ENCODE measurements at regions not wholly inside any gene's neighbourhood (a gene's known extent, or its start where the extent isn't known, plus 50 kb on each side); places are given as distances from the start of the nearest gene placed in this dataset.

GRCh38 chr6:94095961-94096360 lies 676.6 kb upstream of the EPHA7 start:
- DNase-seq (ENCODE audit: low read depth, low spot score) (no peak), FAIRE-seq (no peak)
- no peaks in the 10 kb centered on the region for H3K9me1 ChIP-seq (replicated peaks; ENCODE audit: control insufficient read depth, extremely low read depth, insufficient read depth, low read length)
- dilution Hi-C loops (cut with MboI; ENCODE audit: extremely low pct_ligation_motif_present, low sequenced_read_pairs): no loop called here
- no peaks in the 10 kb centered on the region for H3K9me3 ChIP-seq (replicated peaks; ENCODE audit: control insufficient read depth, insufficient read depth, low read length)
- H3K4me3 ChIP-seq (replicated peaks in 1 of 3; ENCODE audit: insufficient read depth in 1 of 3, low read depth in 1 of 3, low read length in 3 of 3): no peak overlapping the region
- no peaks in the 10 kb centered on the region for H3K79me2 ChIP-seq (ENCODE audit: control insufficient read depth, insufficient read depth, low read length)
- no peaks in the 10 kb centered on the region for H3K27me3 ChIP-seq (ENCODE audit: control insufficient read depth in 2 of 2, insufficient read depth in 2 of 2, low read length in 2 of 2)
- TF ChIP-seq CTCF (IDR thresholded peaks at IDR 0.05; ENCODE audit: extremely low read depth in 1 of 2, insufficient read depth in 1 of 2, low read depth in 1 of 2, low read length in 2 of 2): no peak
- TF ChIP-seq MYC (IDR thresholded peaks at IDR 0.05; ENCODE audit: low read depth, low read length): no peak
- TF ChIP-seq FOS (IDR thresholded peaks at IDR 0.05; ENCODE audit: borderline replicate concordance, insufficient read depth, low read length): no peak
- no peak for TF ChIP-seq GATA2 (IDR thresholded peaks at IDR 0.05; ENCODE audit: insufficient read depth, insufficient read length, low read depth, low read length)
- TF ChIP-seq POLR2A (IDR thresholded peaks at IDR 0.05; ENCODE audit: low read depth, low read length): no peak
- TF ChIP-seq EZH2 (IDR thresholded peaks at IDR 0.05; ENCODE audit: borderline replicate concordance, low read depth, low read length, severe bottlenecking): no peak
- TF ChIP-seq, protein P1, sequence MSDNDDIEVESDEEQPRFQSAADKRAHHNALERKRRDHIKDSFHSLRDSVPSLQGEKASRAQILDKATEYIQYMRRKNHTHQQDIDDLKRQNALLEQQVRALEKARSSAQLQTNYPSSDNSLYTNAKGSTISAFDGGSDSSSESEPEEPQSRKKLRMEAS (IDR thresholded peaks at IDR 0.05; ENCODE audit: insufficient read depth, insufficient read length): no peak
- no peak for TF ChIP-seq POLR2AphosphoS5 (IDR thresholded peaks at IDR 0.05; ENCODE audit: insufficient read depth, low read depth, low read length)
- no peak for TF ChIP-seq JUN (IDR thresholded peaks at IDR 0.05; ENCODE audit: borderline replicate concordance, insufficient read depth, insufficient read length, low read depth)
- intact Hi-C loops (cut with micrococcal nuclease): no loop called here
- no peaks in the 10 kb centered on the region for H3K36me3 ChIP-seq (ENCODE audit: control insufficient read depth in 2 of 2, extremely low read depth in 1 of 2, insufficient read depth in 2 of 2, low read length in 2 of 2)
- no peak overlapping the region for H2AFZ ChIP-seq (ENCODE audit: low read depth, low read length)
- ChIA-PET POLR2A (no interaction called here), CTCF (no interaction called here)
- no peaks in the 10 kb centered on the region for H4K20me1 ChIP-seq (replicated peaks; ENCODE audit: control insufficient read depth, extremely low read depth, insufficient read depth, low read length)
- H3K9ac ChIP-seq (replicated peaks; ENCODE audit: extremely low read depth, insufficient read depth, low read length): no peak overlapping the region
- H3K4me2 ChIP-seq (ENCODE audit: insufficient read depth, low read length): no peak overlapping the region
- no peaks in the 10 kb centered on the region for H3K4me1 ChIP-seq (ENCODE audit: control insufficient read depth, extremely low read depth, insufficient read depth, low read length)
- no TSS peak for BruUV-seq (replicated peaks)
- H3K27ac ChIP-seq (ENCODE audit: insufficient read depth, low read depth, low read length): no peak overlapping the region
